Adrenal gland (tissue), 9 donors: ENCODE measurements at regions not wholly inside any gene's neighbourhood (a gene's known extent, or its start where the extent isn't known, plus 50 kb on each side); places are given as distances from the start of the nearest gene placed in this dataset.

Source experiments
- DNase-seq, 7 donors: peaks; one replicate each; pipeline ENCODE4 v3.0.0-alpha.2; 2019 to 2020
- H3K27ac ChIP-seq, 5 donors: fragments of 200-600 bp; sonication (generic) in 4 of 5; 1 replicate in 3 of 5; 2 replicates in 2 of 5; pipeline versions ENCODE4 v1.5.1 to v1.8.0; 2016 to 2020; ENCODE audit warnings: mild to moderate bottlenecking in 1 of 5
- H3K27me3 ChIP-seq: fragments of 200-600 bp; 2 replicates; pipeline ENCODE4 v1.8.0; 2021
- H3K36me3 ChIP-seq, 2 donors: fragments of 200-600 bp; replicated peaks in 1 of 2; 1 replicate in 1 of 2; 2 replicates in 1 of 2; pipeline versions ENCODE4 v1.5.1 to v1.8.0; 2018 to 2022
- H3K4me1 ChIP-seq, 2 donors: fragments of 200-600 bp; replicated peaks in 1 of 2; 1 replicate in 1 of 2; 2 replicates in 1 of 2; pipeline versions ENCODE4 v1.5.1 to v1.8.0; 2018 to 2021
- H3K4me3 ChIP-seq, 4 donors: fragments of 200-600 bp; sonication (generic) in 3 of 4; one replicate each; pipeline ENCODE4 v1.5.1; 2016 to 2018
- H3K9me3 ChIP-seq, 3 donors: fragments of 200-600 bp; sonication (generic) in 1 of 3; replicated peaks in 1 of 3; 1 replicate in 2 of 3; 2 replicates in 1 of 3; pipeline versions ENCODE4 v1.5.1 to v1.8.0; 2016 to 2021
- POLR2A ChIP-seq, 2 donors: fragments of 450-650 bp; IDR thresholded peaks; one replicate each; pipeline ENCODE4 v1.6.1; 2017; ENCODE audit warnings: antibody characterized with exemption in 2 of 2, mild to moderate bottlenecking in 2 of 2, moderate library complexity in 1 of 2
- WGBS, 4 donors: extraction: QIAGEN DNeasy Blood & Tissue Kit in 2 of 4; methylation state at CpG; one replicate each; pipeline versions ENCODE4 v1.1.5 to v1.1.7; 2013 to 2017; 5-methylcytosine and 5-hydroxymethylcytosine counted together
- intact Hi-C, 2 donors: fragments of 100-400 bp; cut with DNase I; formaldehyde crosslinking; loops; one replicate each; pipeline versions ENCODE4 v1.14.1 to v1.15.0; 2022 to 2023
- TF ChIP-seq, protein P1 (sequence below), 6 experiments: fragments of 450-650 bp in 4 of 6; fragments of 200-600 bp in 2 of 6; sonication (generic) in 1 of 6; IDR thresholded peaks; 1 replicate in 5 of 6; 2 replicates in 1 of 6; pipeline versions ENCODE4 v1.5.1 to v1.8.0; 2016 to 2021; ENCODE audit warnings: antibody characterized with exemption in 6 of 6, mild to moderate bottlenecking in 2 of 6, moderate library complexity in 1 of 6
- donor health status: healthy with polysubstance abuse.
- donor health status: Bipolar disorder and iron deficiency.
- donor health status: DM: yes; HTN: yes; CAD: no.
- donor health status: DM: no; HTN: no; CAD: no.
- donor health status: DM: no; HTN: no; CAD: no.

DNA sequence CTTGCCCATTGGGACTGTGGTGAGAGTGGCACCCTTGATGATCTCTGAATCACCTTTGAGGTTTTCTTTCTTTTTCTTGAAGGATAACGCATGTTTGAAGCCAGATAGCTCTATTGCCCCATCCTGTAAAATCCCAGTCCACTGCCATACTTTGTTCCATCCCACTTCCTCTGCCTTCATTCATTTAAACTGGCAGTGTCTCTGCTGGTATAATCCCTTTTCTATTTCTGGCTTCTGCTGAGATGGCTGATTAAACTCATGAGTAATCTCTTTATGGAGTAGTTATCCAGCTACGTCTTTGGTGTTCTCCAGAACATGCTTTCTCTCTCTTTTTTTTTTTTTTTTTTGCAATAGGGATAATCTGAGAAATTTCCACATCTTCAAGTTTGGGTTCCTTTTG lies 656.5 kb upstream of the SALL1 start:
- no peak overlapping the region for H3K4me3 ChIP-seq
- WGBS, 4 donors: 54 to 66% (median 60%) methylated on average over 2 of the region's 2 CpGs
- no peak overlapping the region for H3K27ac ChIP-seq
- H3K36me3 ChIP-seq: no peaks in the 10 kb centered on the region
- no peak for DNase-seq
- no peaks in the 10 kb centered on the region for H3K4me1 ChIP-seq
- no peak for TF ChIP-seq POLR2A (IDR thresholded peaks at IDR 0.05)
- TF ChIP-seq, protein P1, sequence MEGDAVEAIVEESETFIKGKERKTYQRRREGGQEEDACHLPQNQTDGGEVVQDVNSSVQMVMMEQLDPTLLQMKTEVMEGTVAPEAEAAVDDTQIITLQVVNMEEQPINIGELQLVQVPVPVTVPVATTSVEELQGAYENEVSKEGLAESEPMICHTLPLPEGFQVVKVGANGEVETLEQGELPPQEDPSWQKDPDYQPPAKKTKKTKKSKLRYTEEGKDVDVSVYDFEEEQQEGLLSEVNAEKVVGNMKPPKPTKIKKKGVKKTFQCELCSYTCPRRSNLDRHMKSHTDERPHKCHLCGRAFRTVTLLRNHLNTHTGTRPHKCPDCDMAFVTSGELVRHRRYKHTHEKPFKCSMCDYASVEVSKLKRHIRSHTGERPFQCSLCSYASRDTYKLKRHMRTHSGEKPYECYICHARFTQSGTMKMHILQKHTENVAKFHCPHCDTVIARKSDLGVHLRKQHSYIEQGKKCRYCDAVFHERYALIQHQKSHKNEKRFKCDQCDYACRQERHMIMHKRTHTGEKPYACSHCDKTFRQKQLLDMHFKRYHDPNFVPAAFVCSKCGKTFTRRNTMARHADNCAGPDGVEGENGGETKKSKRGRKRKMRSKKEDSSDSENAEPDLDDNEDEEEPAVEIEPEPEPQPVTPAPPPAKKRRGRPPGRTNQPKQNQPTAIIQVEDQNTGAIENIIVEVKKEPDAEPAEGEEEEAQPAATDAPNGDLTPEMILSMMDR (IDR thresholded peaks at IDR 0.05): no peak
- H3K27me3 ChIP-seq: no peaks in the 10 kb centered on the region
- no peaks in the 10 kb centered on the region for H3K9me3 ChIP-seq
- intact Hi-C loops: no loop called here

DNA sequence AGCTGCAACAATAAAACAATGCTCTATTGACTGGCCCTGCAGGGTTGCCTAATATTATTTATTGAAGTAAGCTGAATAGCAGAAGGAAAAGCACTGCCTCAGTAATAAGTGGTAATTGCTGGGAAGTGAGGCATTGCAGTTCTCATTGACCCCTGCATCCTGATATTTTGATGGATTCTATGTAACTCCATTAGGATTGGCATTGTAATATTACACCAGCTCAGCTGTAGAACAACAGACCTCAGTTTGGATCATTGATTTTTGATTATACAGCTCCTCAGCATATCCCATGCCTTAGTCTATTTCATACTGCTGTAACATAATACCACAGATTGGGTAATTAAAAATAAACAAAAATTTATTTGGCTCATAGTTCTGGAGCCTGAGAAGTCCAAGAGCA lies 650.6 kb upstream of the SALL1 start:
- intact Hi-C loops: no loop called here
- DNase-seq: no peak
- Histone ChIP-seq H3K27me3 (peaks cover 4% of the 10 kb centered on the region), H3K4me3 (no peak overlapping the region), H3K27ac (no peak overlapping the region), H3K36me3 (no peaks in the 10 kb centered on the region), H3K4me1 (no peaks in the 10 kb centered on the region), H3K9me3 (no peaks in the 10 kb centered on the region)
- TF ChIP-seq, protein P1 (IDR thresholded peaks at IDR 0.05): no peak
- no peak for TF ChIP-seq POLR2A (IDR thresholded peaks at IDR 0.05)

DNA sequence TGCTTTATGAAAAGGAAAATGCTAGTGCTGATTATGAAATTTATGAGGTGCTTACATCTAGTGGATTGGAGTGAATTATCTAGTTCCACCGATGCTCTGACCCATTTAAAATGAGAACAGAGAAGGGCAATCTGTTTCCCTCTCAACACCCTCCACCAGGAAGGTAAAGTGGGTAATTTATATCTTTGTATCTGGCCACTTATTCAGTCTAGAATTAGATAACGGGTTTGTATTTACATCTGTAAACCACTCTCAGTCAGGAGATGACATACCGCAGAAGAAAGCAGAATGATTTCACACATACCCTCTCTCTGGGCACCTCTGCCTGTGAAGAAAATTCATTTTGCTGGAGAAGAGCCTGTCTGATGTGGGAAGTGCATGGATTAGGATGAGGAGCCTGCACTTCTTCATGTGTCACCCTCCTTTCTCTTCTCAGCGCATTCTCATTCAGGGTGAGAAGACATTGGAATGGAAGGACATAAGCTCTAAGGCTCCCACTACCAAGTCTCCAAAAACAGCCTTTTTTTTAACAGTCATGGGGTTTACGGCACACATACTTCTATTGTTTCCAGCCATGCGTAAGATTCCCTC lies 646.7 kb upstream of the SALL1 start:
- TF ChIP-seq, protein P1 (IDR thresholded peaks at IDR 0.05): no peak
- no peak for TF ChIP-seq POLR2A (IDR thresholded peaks at IDR 0.05)

DNA sequence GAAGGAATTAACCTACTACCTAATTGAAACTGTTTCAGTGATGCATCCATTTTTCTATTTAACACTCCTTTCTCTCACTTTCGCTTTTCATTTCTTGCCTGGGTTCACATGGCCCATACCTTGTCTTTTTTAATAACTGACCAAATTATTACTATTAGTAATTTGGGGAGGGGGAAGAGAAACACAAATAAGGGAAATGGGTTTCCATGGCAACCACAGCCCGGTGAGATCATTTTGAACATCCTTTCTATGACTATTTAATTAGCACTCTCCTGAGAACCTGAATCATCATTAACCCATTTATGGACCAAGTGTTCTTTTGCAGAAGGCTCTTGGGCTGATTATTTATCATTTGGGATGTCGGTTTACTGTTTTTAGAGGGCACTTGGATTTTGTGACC lies 628.2 kb upstream of the SALL1 start:
- DNase-seq: no peak
- H3K4me1 ChIP-seq: no peaks in the 10 kb centered on the region
- TF ChIP-seq, protein P1 (IDR thresholded peaks at IDR 0.05): no peak
- no peak for TF ChIP-seq POLR2A (IDR thresholded peaks at IDR 0.05)
- no peaks in the 10 kb centered on the region for H3K27me3 ChIP-seq
- H3K9me3 ChIP-seq: no peaks in the 10 kb centered on the region
- H3K4me3 ChIP-seq: no peak overlapping the region
- H3K27ac ChIP-seq: no peak overlapping the region
- intact Hi-C loops: no loop called here
- H3K36me3 ChIP-seq: no peaks in the 10 kb centered on the region
- whole genome bisulfite sequencing, 4 donors: 68 to 77% (median 71%) methylated on average over 3 of the region's 3 CpGs

More for the DNA sequence above, 646.7 kb upstream of the SALL1 start:
- Histone ChIP-seq H3K4me1 (no peaks in the 10 kb centered on the region), H3K27ac (no peak overlapping the region), H3K9me3 (no peaks in the 10 kb centered on the region), H3K27me3 (peaks cover 4% of the 10 kb centered on the region), H3K36me3 (no peaks in the 10 kb centered on the region), H3K4me3 (no peak overlapping the region)
- 49 to 56% (median 55%) methylated on average over 6 of the region's 6 CpGs for WGBS, 4 donors
- intact Hi-C loops: no loop called here
- DNase-seq: no peak
